H1 (cell line): ENCODE measurements at regions not wholly inside any gene's neighbourhood (a gene's known extent, or its start where the extent isn't known, plus 50 kb on each side); places are given as distances from the start of the nearest gene placed in this dataset.

Experiments
- RNF2 ChIP-seq: fragments of 200-900, 300-1000 bp; sonication (generic); IDR thresholded peaks from 2 replicates; pipeline ENCODE4 v1.7.1; 2016; ENCODE audit warnings: borderline replicate concordance, low read depth, mild to moderate bottlenecking, antibody characterized with exemption, low read length; ENCODE audit not compliant: poor library complexity, severe bottlenecking; ENCODE audit errors: missing control alignments
- SRF ChIP-seq: IDR thresholded peaks from 2 replicates; pipeline ENCODE4 v1.6.1; 2011; ENCODE audit warnings: mild to moderate bottlenecking, low read depth, low read length, moderate library complexity

GRCh38 chr12:89228491-89228890 lies 123.8 kb downstream of the DUSP6 start (continued):
- TF ChIP-seq RNF2 (no peak), SRF (no peak)
